Urinary bladder (tissue), 3 donors: ENCODE measurements at regions not wholly inside any gene's neighbourhood (a gene's known extent, or its start where the extent isn't known, plus 50 kb on each side); places are given as distances from the start of the nearest gene placed in this dataset.

Experiments
- DNase-seq: peaks from one replicate; pipeline ENCODE4 v3.0.0-alpha.2; 2015; ENCODE audit errors: extremely low spot score
- H3K27ac ChIP-seq: one replicate; pipeline ENCODE4 v1.5.1; 2013; ENCODE audit warnings: low read depth, mild to moderate bottlenecking, moderate library complexity
- H3K36me3 ChIP-seq: one replicate; pipeline ENCODE4 v1.6.1; 2013; ENCODE audit warnings: mild to moderate bottlenecking, moderate library complexity; ENCODE audit not compliant: insufficient read depth
- H3K4me1 ChIP-seq: one replicate; pipeline ENCODE4 v1.6.1; 2013; ENCODE audit warnings: mild to moderate bottlenecking, moderate library complexity; ENCODE audit not compliant: insufficient read depth
- H3K4me3 ChIP-seq: one replicate; pipeline ENCODE4 v1.5.1; 2013; ENCODE audit warnings: low read depth, low read length
- WGBS: extraction: QIAGEN DNeasy Blood & Tissue Kit; methylation state at CpG from one replicate; pipeline ENCODE4 v1.1.7; 2013; 5-methylcytosine and 5-hydroxymethylcytosine counted together
- donor health status: healthy with polysubstance abuse.
- donor health status: healthy.

DNA sequence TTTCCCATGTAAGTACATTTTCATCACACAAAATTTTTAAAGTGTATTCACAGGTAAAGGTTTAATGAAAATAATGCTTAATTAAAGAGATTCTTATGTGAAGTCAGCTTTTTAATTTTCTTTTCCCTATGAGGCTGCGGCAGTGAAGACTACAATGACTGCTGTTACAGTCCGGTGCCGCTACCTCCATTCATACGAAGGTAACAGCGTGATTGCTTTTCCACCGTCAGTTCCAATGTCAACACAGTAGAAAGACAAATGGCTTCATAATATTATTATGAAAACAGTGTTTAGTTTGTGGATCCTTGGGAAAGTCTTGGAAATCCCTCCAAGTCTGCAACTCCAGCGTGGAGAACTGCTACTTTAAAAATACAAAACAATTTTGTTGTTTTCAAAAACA, 254.9 kb upstream of the NRIP1 start:
- no peak for DNase-seq
- Histone ChIP-seq H3K4me1 (no peaks in the 10 kb centered on the region), H3K27ac (no peak overlapping the region), H3K36me3 (no peaks in the 10 kb centered on the region), H3K4me3 (no peak overlapping the region)
- WGBS, result 93% methylated on average over 7 of the region's 7 CpGs

- H3K27ac ChIP-seq, result no peak overlapping the region
- H3K4me1 ChIP-seq, result no peaks in the 10 kb centered on the region
- H3K36me3 ChIP-seq, result no peaks in the 10 kb centered on the region
- H3K4me3 ChIP-seq, result no peak overlapping the region
- WGBS, result 64% methylated on average over 2 of the region's 2 CpGs
- no peak for DNase-seq
Measured at GRCh38 chr21:15324542-15324941, 259.7 kb upstream of the NRIP1 start.

DNA sequence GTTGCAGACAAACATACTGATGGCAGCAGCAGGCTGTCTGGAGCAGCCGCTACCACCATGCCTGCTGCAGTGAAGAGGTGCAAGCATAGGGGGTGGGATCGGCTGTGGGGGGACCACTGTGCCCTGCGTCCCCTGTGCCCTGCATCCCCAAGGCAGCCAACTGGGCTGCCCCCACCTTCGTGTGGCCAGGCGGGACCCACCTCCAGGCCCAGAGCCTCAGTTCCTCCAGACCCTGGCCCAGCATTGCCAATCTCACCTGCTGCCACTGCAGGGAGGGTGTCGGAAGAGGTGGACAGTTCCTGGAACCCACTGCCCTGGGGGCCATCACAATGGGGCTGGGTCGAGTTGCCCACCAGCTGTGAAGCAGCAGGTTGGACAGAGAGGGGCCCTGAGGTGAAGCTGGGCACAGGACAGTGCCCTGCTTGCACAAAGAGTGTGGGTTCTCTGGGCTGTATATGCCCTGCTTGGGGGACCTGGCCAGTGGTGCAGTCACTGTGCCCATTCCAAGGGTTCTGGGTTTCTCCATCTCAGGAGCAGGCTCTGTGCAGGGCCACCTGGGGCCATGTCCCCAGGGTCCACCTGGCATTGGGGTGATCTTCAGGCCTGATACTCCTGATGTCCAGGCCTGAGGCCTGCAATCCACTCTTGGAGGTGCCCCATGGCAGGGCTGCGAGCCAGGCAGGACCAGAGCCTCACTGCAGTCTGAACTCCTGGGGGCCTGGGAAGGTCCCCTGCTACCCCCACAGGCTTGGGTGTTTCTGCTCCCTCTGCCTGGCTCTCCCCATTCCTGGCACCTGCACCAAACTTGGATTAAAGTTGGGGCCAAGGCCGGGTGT, 261.4 kb upstream of the NRIP1 start:
- 97% methylated on average over 9 of the region's 9 CpGs for WGBS
- DNase-seq, result no peak

GRCh38 chr21:15327637-15328265, 263.0 kb upstream of the NRIP1 start:
- no peak for DNase-seq
- H3K27ac ChIP-seq, result no peak overlapping the region
- H3K4me1 ChIP-seq, result no peaks in the 10 kb centered on the region
- no peaks in the 10 kb centered on the region for H3K36me3 ChIP-seq
- 77% methylated on average over 2 of the region's 2 CpGs for WGBS
- H3K4me3 ChIP-seq, result no peak overlapping the region

More for the DNA sequence above, 261.4 kb upstream of the NRIP1 start:
- Histone ChIP-seq H3K4me1 (no peaks in the 10 kb centered on the region), H3K27ac (no peak overlapping the region), H3K36me3 (no peaks in the 10 kb centered on the region), H3K4me3 (no peak overlapping the region)

DNA sequence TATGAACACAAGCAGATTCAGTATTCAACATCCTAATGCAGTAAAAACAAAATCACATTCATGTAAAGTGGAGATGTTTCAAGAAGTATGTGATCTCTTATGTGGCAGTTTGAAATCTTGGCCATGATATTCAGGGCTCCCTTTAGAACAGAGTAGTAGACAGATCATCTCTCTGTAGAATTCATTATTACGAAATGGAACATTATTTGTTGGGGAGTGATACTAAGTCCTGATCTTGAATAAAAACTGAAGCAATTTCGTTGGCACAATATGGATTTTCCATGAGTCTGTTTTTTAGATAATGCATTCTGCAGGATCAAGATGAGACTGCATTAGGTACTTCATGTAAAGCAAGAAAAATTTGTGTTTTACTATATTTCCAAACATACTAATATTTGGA, 264.4 kb upstream of the NRIP1 start:
- Histone ChIP-seq H3K4me1 (no peaks in the 10 kb centered on the region), H3K36me3 (no peaks in the 10 kb centered on the region), H3K4me3 (no peak overlapping the region), H3K27ac (no peak overlapping the region)
- WGBS, result 86% methylated on average over 2 of the region's 2 CpGs
- no peak for DNase-seq

DNA sequence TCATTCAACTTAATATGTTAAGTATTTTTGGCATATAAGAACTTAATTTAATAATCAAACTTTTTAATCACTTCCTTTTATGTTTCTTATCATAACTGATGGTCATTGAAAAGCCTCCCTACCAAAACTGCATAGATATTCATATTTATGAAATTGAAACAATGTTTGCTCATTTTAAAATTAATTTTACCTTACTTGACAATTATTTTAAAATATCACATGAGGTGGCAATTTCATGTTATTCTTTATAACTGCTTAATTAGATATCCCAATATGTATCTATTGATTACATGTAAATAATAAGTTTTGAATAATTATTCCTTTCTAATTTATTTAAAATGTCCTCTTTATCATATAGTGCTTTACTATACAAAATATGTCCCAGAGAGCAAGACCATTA, 266.1 kb upstream of the NRIP1 start:
- no peak overlapping the region for H3K4me3 ChIP-seq
- no peaks in the 10 kb centered on the region for H3K36me3 ChIP-seq
- DNase-seq, result no peak
- H3K4me1 ChIP-seq, result no peaks in the 10 kb centered on the region
- H3K27ac ChIP-seq, result no peak overlapping the region

DNA sequence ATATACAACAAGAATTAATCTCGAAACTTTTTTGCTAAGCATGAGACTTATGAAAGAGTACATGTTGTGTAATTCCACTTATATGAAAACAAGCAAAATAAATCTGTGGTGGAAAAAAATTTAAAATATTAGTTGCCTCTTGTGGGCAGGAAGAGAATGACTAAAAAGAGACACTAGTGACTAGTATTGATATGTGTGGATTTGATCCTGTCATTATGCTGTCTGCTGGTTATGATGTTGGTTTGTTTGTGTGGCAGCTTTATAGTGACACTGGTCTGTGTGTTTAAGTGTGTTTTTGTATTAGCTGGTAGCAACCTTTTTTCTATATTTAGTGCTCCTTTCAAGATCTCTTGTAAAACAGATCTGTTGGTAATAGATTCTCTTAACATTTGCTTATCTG, 267.8 kb upstream of the NRIP1 start:
- WGBS, result 93% methylated on average over 1 of the region's 1 CpG
- no peak for DNase-seq
- Histone ChIP-seq H3K4me3 (no peak overlapping the region), H3K4me1 (no peaks in the 10 kb centered on the region), H3K36me3 (no peaks in the 10 kb centered on the region), H3K27ac (no peak overlapping the region)

- H3K4me1 ChIP-seq, result no peaks in the 10 kb centered on the region
- no peaks in the 10 kb centered on the region for H3K36me3 ChIP-seq
- 52% methylated on average over 1 of the region's 1 CpG for WGBS
- DNase-seq, result no peak
- no peak overlapping the region for H3K4me3 ChIP-seq
- H3K27ac ChIP-seq, result no peak overlapping the region
Measured at GRCh38 chr21:15333136-15333710, 268.4 kb upstream of the NRIP1 start.

- no peak overlapping the region for H3K4me3 ChIP-seq
- 95% methylated on average over 2 of the region's 2 CpGs for WGBS
- no peak for DNase-seq
- H3K36me3 ChIP-seq, result no peaks in the 10 kb centered on the region
- H3K27ac ChIP-seq, result no peak overlapping the region
- no peaks in the 10 kb centered on the region for H3K4me1 ChIP-seq
Measured at GRCh38 chr21:15333951-15334350, 269.2 kb upstream of the NRIP1 start.

DNA sequence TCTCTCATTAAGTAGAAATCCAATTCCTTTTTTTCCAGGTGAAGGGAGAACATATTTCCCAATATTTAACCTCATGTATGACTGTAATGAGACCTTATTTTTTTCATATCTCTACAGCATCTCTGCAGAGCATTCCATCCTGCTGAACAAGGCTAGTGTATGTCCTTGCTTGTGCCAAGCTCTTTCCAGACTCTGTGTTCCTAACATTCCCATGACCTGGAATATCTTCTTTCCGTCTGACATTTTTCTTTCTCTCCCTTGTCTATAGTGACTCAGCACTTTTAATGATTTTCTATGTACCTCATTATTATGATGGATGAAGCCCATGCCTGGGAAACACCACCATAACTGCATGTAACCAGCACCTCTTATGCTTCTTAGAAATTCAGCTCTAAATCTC, 278.3 kb upstream of the NRIP1 start:
- WGBS, result 62% methylated on average over 1 of the region's 1 CpG
- DNase-seq, result no peak
- no peaks in the 10 kb centered on the region for H3K4me1 ChIP-seq
- H3K4me3 ChIP-seq, result no peak overlapping the region
- no peak overlapping the region for H3K27ac ChIP-seq
- H3K36me3 ChIP-seq, result no peaks in the 10 kb centered on the region

DNA sequence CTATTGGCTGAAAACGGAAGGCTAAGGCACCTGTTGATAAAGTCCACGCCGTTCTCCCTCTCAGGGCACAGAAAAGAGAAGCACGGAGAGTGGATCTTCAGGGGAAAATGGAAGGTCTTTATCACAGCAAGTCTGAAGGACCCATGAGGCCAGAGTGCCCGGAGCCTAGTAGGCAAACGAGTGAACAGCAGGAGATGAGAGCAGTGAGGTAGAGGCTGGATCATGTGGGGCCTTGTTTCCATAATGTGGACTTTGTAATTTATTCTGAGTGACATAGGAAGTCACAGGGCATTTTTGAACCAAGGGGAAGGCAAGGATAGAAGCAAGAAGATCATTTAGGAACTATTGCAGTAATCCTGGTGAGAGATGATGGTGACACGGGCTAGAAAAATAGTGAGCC, 287.2 kb upstream of the NRIP1 start:
- H3K4me1 ChIP-seq, result no peaks in the 10 kb centered on the region
- no peaks in the 10 kb centered on the region for H3K36me3 ChIP-seq
- WGBS, result 97% methylated on average over 7 of the region's 7 CpGs
- no peak overlapping the region for H3K27ac ChIP-seq
- no peak for DNase-seq
- no peak overlapping the region for H3K4me3 ChIP-seq

DNA sequence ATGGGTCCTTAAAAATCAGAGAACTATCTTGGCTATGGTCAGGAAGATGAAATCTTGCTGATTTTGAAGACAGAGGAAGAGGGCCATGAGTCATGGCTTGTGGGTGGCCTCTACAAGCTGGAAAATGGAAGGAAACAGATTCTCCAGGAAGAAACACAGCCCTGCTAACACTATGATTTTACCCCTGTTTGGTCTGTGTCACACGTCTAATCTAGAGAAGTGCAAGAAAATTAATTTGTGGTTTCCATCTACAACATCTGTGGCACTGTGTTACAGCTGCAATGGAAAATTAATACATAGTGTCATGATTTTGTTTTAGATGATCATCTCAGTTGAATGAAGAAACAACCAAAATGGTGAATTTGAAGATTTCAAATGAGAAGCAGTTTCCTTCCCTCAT, 288.7 kb upstream of the NRIP1 start:
- H3K36me3 ChIP-seq, result no peaks in the 10 kb centered on the region
- DNase-seq, result no peak
- H3K27ac ChIP-seq, result no peak overlapping the region
- 70% methylated on average over 1 of the region's 1 CpG for WGBS
- H3K4me1 ChIP-seq, result no peaks in the 10 kb centered on the region
- no peak overlapping the region for H3K4me3 ChIP-seq

DNA sequence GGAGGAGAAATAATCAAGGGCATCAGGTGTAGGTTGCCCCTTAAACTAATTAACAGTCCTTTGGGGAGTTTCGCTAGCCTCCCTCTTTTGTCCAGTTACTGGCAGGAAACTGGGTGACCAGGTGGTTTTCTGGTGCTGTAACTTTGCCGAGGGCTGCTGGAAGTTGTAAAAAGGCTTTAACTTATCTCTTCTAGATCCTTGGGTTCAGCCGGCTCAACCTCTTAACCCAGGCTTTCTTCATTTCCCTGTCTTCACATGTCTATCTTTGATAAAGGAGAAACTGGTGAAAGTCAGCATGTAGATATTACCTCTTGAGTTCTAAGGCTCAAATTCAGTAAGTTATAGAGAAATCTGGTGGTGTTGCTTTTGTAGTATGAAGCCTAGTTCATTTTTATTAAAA, 289.7 kb upstream of the NRIP1 start:
- DNase-seq, result no peak
- H3K4me3 ChIP-seq, result no peak overlapping the region
- no peaks in the 10 kb centered on the region for H3K4me1 ChIP-seq
- WGBS, result 50% methylated on average over 3 of the region's 3 CpGs
- no peaks in the 10 kb centered on the region for H3K36me3 ChIP-seq
- H3K27ac ChIP-seq, result no peak overlapping the region

- no peak overlapping the region for H3K27ac ChIP-seq
- WGBS, result 32% methylated on average over 6 of the region's 6 CpGs
- DNase-seq, result no peak
- H3K36me3 ChIP-seq, result no peaks in the 10 kb centered on the region
- no peaks in the 10 kb centered on the region for H3K4me1 ChIP-seq
- no peak overlapping the region for H3K4me3 ChIP-seq
Measured at GRCh38 chr21:15355066-15355465, 290.3 kb upstream of the NRIP1 start.
